A673 (cell line): ENCODE measurements at regions not wholly inside any gene's neighbourhood (a gene's known extent, or its start where the extent isn't known, plus 50 kb on each side); places are given as distances from the start of the nearest gene placed in this dataset.

Experiments
- BruUV-seq: library from RNA; stranded (reverse); fragments of 400-500 nt; replicated peaks from 2 replicates; lab custom pipeline; 2021; lab: Mats Ljungman, UMichigan
- CTCF ChIA-PET: fragments of 300-600 bp; sonication (Branson Sonifier 250); formaldehyde crosslinking; loops from one replicate; lab custom pipeline; 2022; ENCODE audit warnings: antibody characterized with exemption; lab: Charles Lee
- POLR2A ChIA-PET: fragments of 300-600 bp; sonication (Branson Sonifier 250); formaldehyde crosslinking; loops from one replicate; lab custom pipeline; 2022; ENCODE audit warnings: antibody characterized with exemption; ENCODE audit not compliant: low non-redundant PET; lab: Charles Lee
- DNase-seq: peaks from one replicate; pipeline ENCODE4 v3.0.0-alpha.2; 2015; ENCODE audit warnings: low spot score
- H3K27ac ChIP-seq: fragments of 200-600 bp; sonication (generic); 2 replicates; pipeline ENCODE4 v1.5.1; 2016; ENCODE audit warnings: mixed run types, low read depth, mild to moderate bottlenecking, mixed read lengths, antibody characterized with exemption, low read length; ENCODE audit not compliant: poor library complexity, severe bottlenecking
- H3K27me3 ChIP-seq: fragments of 200-600 bp; sonication (generic); replicated peaks from 2 replicates; pipeline ENCODE4 v1.6.1; 2017; ENCODE audit warnings: mixed run types, low read depth, mild to moderate bottlenecking, mixed read lengths, antibody characterized with exemption, low read length; ENCODE audit not compliant: insufficient read depth, poor library complexity
- H3K36me3 ChIP-seq: fragments of 200-600 bp; sonication (generic); 2 replicates; pipeline ENCODE4 v1.6.1; 2016; ENCODE audit warnings: mixed run types, mild to moderate bottlenecking, mixed read lengths, antibody characterized with exemption, low read length; ENCODE audit not compliant: insufficient read depth, poor library complexity, severe bottlenecking
- H3K4me1 ChIP-seq: fragments of 200-600 bp; sonication (generic); 2 replicates; pipeline ENCODE4 v1.6.1; 2017; ENCODE audit warnings: mixed run types, mild to moderate bottlenecking, mixed read lengths, antibody characterized with exemption, low read length; ENCODE audit not compliant: insufficient read depth, poor library complexity, severe bottlenecking
- H3K4me3 ChIP-seq: fragments of 200-600 bp; sonication (generic); 2 replicates; pipeline ENCODE4 v1.5.1; 2016; ENCODE audit warnings: low read depth, mixed run types, mild to moderate bottlenecking, mixed read lengths, low read length; ENCODE audit not compliant: poor library complexity, severe bottlenecking
- H3K9me3 ChIP-seq: fragments of 200-600 bp; sonication (generic); 2 replicates; pipeline ENCODE4 v1.6.1; 2016; ENCODE audit warnings: mixed run types, low read depth, mild to moderate bottlenecking, mixed read lengths, antibody characterized with exemption, low read length; ENCODE audit not compliant: poor library complexity, severe bottlenecking
- CTCF ChIP-seq: fragments of 300-800, 200-600 bp; sonication (generic); conservative IDR thresholded peaks from 2 replicates; pipeline ENCODE4 v1.5.1; 2017; ENCODE audit warnings: low read depth, mild to moderate bottlenecking, antibody characterized with exemption, low read length, moderate library complexity, mixed read lengths
- EZH2 ChIP-seq: fragments of 200-600 bp; sonication (generic); IDR thresholded peaks from 2 replicates; pipeline ENCODE4 v1.6.1; 2017; ENCODE audit warnings: borderline replicate concordance, low read depth, mild to moderate bottlenecking, mixed read lengths, antibody characterized with exemption, low read length; ENCODE audit not compliant: poor library complexity, severe bottlenecking
- intact Hi-C: fragments of 100-400 bp; cut with micrococcal nuclease; formaldehyde crosslinking; loops from one replicate; pipeline ENCODE4 v1.10.0; 2022; ENCODE audit not compliant: unreplicated experiment

- Histone ChIP-seq H3K9me3 (no peaks in the 10 kb centered on the region), H3K27me3 (no peaks in the 10 kb centered on the region), H3K27ac (no peak overlapping the region), H3K4me1 (no peaks in the 10 kb centered on the region), H3K36me3 (no peaks in the 10 kb centered on the region), H3K4me3 (no peak overlapping the region)
- no peak for DNase-seq
- BruUV-seq = no TSS peak
- CTCF ChIA-PET = no interaction called here
- TF ChIP-seq CTCF = no peak
- TF ChIP-seq EZH2 = no peak
- POLR2A ChIA-PET = no interaction called here
- intact Hi-C loops = no loop called here
Measured at GRCh38 chr22:48797731-48798130, 1029.9 kb downstream of the BRD1 start.

GRCh38 chr22:48796310-48797015, 1031.2 kb downstream of the BRD1 start:
- TF ChIP-seq CTCF = no peak
- no peak for TF ChIP-seq EZH2
- H3K27me3 ChIP-seq = no peaks in the 10 kb centered on the region
- no peak for DNase-seq
- H3K4me3 ChIP-seq = no peak overlapping the region
- no peaks in the 10 kb centered on the region for H3K9me3 ChIP-seq
- ChIA-PET CTCF (no interaction called here), POLR2A (no interaction called here)
- no peaks in the 10 kb centered on the region for H3K4me1 ChIP-seq
- intact Hi-C loops = no loop called here
- no TSS peak for BruUV-seq
- no peak overlapping the region for H3K27ac ChIP-seq
- H3K36me3 ChIP-seq = no peaks in the 10 kb centered on the region

GRCh38 chr22:48795664-48796063, 1032.0 kb downstream of the BRD1 start:
- DNase-seq = no peak
- TF ChIP-seq EZH2 = no peak
- TF ChIP-seq CTCF = no peak
- no peaks in the 10 kb centered on the region for H3K4me1 ChIP-seq
- ChIA-PET POLR2A (no interaction called here), CTCF (no interaction called here)
- intact Hi-C loops = no loop called here
- no peaks in the 10 kb centered on the region for H3K9me3 ChIP-seq
- H3K4me3 ChIP-seq = no peak overlapping the region
- no peak overlapping the region for H3K27ac ChIP-seq
- H3K27me3 ChIP-seq = no peaks in the 10 kb centered on the region
- H3K36me3 ChIP-seq = no peaks in the 10 kb centered on the region
- no TSS peak for BruUV-seq
